Renal cortical epithelial cell (primary cell): ENCODE measurements at regions not wholly inside any gene's neighbourhood (a gene's known extent, or its start where the extent isn't known, plus 50 kb on each side); places are given as distances from the start of the nearest gene placed in this dataset.

ENCODE experiments used
- DNase-seq: peaks from one replicate; pipeline ENCODE4 v3.0.0-alpha.2; 2011; ENCODE audit warnings: low read depth

- DNase-seq = no peak
These were observed 98.4 kb upstream of the PFN2 start for GRCh38 chr3:150069154-150069527.

- no peak for DNase-seq
These were observed 97.9 kb upstream of the PFN2 start for GRCh38 chr3:150068440-150069153.

GRCh38 chr3:150067561-150067960 lies 96.9 kb upstream of the PFN2 start:
- DNase-seq = no peak

- DNase-seq = no peak
These were observed 94.3 kb upstream of the PFN2 start for GRCh38 chr3:150064971-150065370.

- no peak for DNase-seq
These were observed 92.5 kb upstream of the PFN2 start for GRCh38 chr3:150063237-150063636.

- DNase-seq = peak; percentile 63
These were observed 91.8 kb upstream of the PFN2 start for GRCh38 chr3:150062492-150062891.

- DNase-seq = no peak
These were observed 90.8 kb upstream of the PFN2 start for GRCh38 chr3:150061288-150062024.

GRCh38 chr3:150059729-150060128 lies 89.0 kb upstream of the PFN2 start:
- DNase-seq = peak; percentile 16

GRCh38 chr3:150059241-150059640 lies 88.5 kb upstream of the PFN2 start:
- DNase-seq = no peak

- no peak for DNase-seq
These were observed 86.5 kb upstream of the PFN2 start for GRCh38 chr3:150057227-150057626.

GRCh38 chr3:150055332-150055731 lies 84.6 kb upstream of the PFN2 start:
- DNase-seq = no peak

- no peak for DNase-seq
These were observed 83.9 kb upstream of the PFN2 start for GRCh38 chr3:150054635-150055034.

GRCh38 chr3:150050510-150050909 lies 79.8 kb upstream of the PFN2 start:
- no peak for DNase-seq

GRCh38 chr3:150049317-150049716 lies 78.6 kb upstream of the PFN2 start:
- DNase-seq = no peak

GRCh38 chr3:150041877-150042276 lies 71.2 kb upstream of the PFN2 start:
- no peak for DNase-seq

- no peak for DNase-seq
These were observed 69.4 kb upstream of the PFN2 start for GRCh38 chr3:150040097-150040496.

GRCh38 chr3:150038830-150039229 lies 68.1 kb upstream of the PFN2 start:
- peak; percentile 6 for DNase-seq

GRCh38 chr3:150036780-150037179 lies 66.1 kb upstream of the PFN2 start:
- DNase-seq = no peak

- no peak for DNase-seq
These were observed 65.4 kb upstream of the PFN2 start for GRCh38 chr3:150035910-150036612.

- no peak for DNase-seq
These were observed 64.6 kb upstream of the PFN2 start for GRCh38 chr3:150035301-150035779.

GRCh38 chr3:150033721-150034120 lies 63.0 kb upstream of the PFN2 start:
- no peak for DNase-seq

GRCh38 chr3:150030841-150031240 lies 60.1 kb upstream of the PFN2 start:
- no peak for DNase-seq

GRCh38 chr3:150023239-150023636 lies 52.5 kb upstream of the PFN2 start:
- DNase-seq = no peak
